ENCODE measurements at regions not wholly inside any gene's neighbourhood (a gene's known extent, or its start where the extent isn't known, plus 50 kb on each side); places are given as distances from the start of the nearest gene placed in this dataset.

DNA sequence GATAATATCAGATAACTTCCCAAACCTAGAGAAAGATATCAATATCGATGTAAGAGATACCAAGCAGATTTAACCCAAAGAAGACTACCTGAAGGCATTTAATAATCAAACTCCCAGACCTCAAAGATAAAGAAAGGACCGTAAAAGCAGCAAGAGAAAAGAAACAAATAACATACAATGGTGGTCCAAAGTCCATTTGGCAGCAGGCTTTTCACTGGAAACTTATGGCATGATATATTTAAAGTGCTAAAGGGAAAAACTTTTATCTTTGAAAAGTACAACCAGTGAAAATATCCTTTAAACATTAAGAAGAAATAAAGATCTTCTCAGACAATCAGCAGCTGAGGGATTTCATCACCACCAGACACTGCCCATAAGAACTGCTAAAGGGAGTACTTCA is 812.7 kb upstream of the ADAMTS5 start:
- no peak overlapping the region for H3K27ac ChIP-seq (ENCODE audit: low read length, poor library complexity, severe bottlenecking)
- DNase-seq: no peak
- H2BK120ac ChIP-seq (ENCODE audit: low read depth, low read length): no peak overlapping the region
- no peak overlapping the region for H2AFZ ChIP-seq (ENCODE audit: low read depth, low read length)
- H3K79me1 ChIP-seq (replicated peaks; ENCODE audit: low read length, poor library complexity, severe bottlenecking): no peaks in the 10 kb centered on the region
- H2AK5ac ChIP-seq (ENCODE audit: low read length, severe bottlenecking): no peak overlapping the region
- no peaks in the 10 kb centered on the region for H3K4me1 ChIP-seq (ENCODE audit: control insufficient read depth, insufficient read depth, low read depth, low read length)
- H3K27me3 ChIP-seq (ENCODE audit: control insufficient read depth in 1 of 2, insufficient read depth in 1 of 2, low read length in 2 of 2): no peaks in the 10 kb centered on the region
- H3K36me3 ChIP-seq (ENCODE audit: control insufficient read depth in 1 of 2, insufficient read depth in 2 of 2, low read depth in 1 of 2, low read length in 2 of 2): no peaks in the 10 kb centered on the region
- no peak overlapping the region for H2BK5ac ChIP-seq (ENCODE audit: low read depth, low read length, poor library complexity, severe bottlenecking)
- 100% methylated on average over 1 of the region's 2 CpGs for WGBS
- no peak overlapping the region for H3K9ac ChIP-seq (ENCODE audit: low read length)
- no peak overlapping the region for H4K8ac ChIP-seq (ENCODE audit: low read length)
- H3K4me3 ChIP-seq (ENCODE audit: insufficient read depth in 1 of 2, low read depth in 1 of 2, low read length in 2 of 2): no peak overlapping the region
- H3K18ac ChIP-seq (ENCODE audit: low read depth in 1 of 2, low read length in 2 of 2): no peak overlapping the region
- no peak overlapping the region for H3K14ac ChIP-seq (ENCODE audit: low read length in 2 of 2)
- H3K4ac ChIP-seq (ENCODE audit: low read depth in 1 of 2, low read length in 2 of 2): no peak overlapping the region
- H2BK12ac ChIP-seq (ENCODE audit: low read length in 2 of 2): no peak overlapping the region
- no peak overlapping the region for H2BK15ac ChIP-seq (ENCODE audit: low read depth, poor library complexity, severe bottlenecking)
- H4K91ac ChIP-seq (ENCODE audit: low read length): no peak overlapping the region
- H3K23ac ChIP-seq (ENCODE audit: low read length in 2 of 2): no peak overlapping the region
- peaks cover 7% of the 10 kb centered on the region for H3K9me3 ChIP-seq (ENCODE audit: control insufficient read depth, low read length)
- no peak overlapping the region for H3K4me2 ChIP-seq (ENCODE audit: low read length, poor library complexity, severe bottlenecking)

GRCh38 chr21:27776925-27777553 is 810.2 kb upstream of the ADAMTS5 start:
- DNase-seq: no peak
- H3K4me2 ChIP-seq (ENCODE audit: low read length, poor library complexity, severe bottlenecking): no peak overlapping the region
- 86% methylated on average over 9 of the region's 9 CpGs for WGBS

GRCh38 chr21:27772816-27773215 is 805.9 kb upstream of the ADAMTS5 start:
- Histone ChIP-seq H3K14ac (ENCODE audit: low read length in 2 of 2) (no peak overlapping the region), H2BK5ac (ENCODE audit: low read depth, low read length, poor library complexity, severe bottlenecking) (no peak overlapping the region), H3K4me2 (ENCODE audit: low read length, poor library complexity, severe bottlenecking) (no peak overlapping the region), H2BK15ac (ENCODE audit: low read depth, poor library complexity, severe bottlenecking) (no peak overlapping the region), H4K91ac (ENCODE audit: low read length) (no peak overlapping the region), H2BK120ac (ENCODE audit: low read depth, low read length) (no peak overlapping the region), H3K18ac (ENCODE audit: low read depth in 1 of 2, low read length in 2 of 2) (no peak overlapping the region), H3K9ac (ENCODE audit: low read length) (no peak overlapping the region), H2AFZ (ENCODE audit: low read depth, low read length) (no peak overlapping the region), H3K4me1 (ENCODE audit: control insufficient read depth, insufficient read depth, low read depth, low read length) (no peaks in the 10 kb centered on the region), H3K9me3 (ENCODE audit: control insufficient read depth, low read length) (no peaks in the 10 kb centered on the region), H3K4ac (ENCODE audit: low read depth in 1 of 2, low read length in 2 of 2) (no peak overlapping the region), H3K36me3 (ENCODE audit: control insufficient read depth in 1 of 2, insufficient read depth in 2 of 2, low read depth in 1 of 2, low read length in 2 of 2) (no peaks in the 10 kb centered on the region), H3K23ac (ENCODE audit: low read length in 2 of 2) (no peak overlapping the region), H3K27me3 (ENCODE audit: control insufficient read depth in 1 of 2, insufficient read depth in 1 of 2, low read length in 2 of 2) (no peaks in the 10 kb centered on the region), H2BK12ac (ENCODE audit: low read length in 2 of 2) (no peak overlapping the region), H3K79me1 (replicated peaks; ENCODE audit: low read length, poor library complexity, severe bottlenecking) (no peaks in the 10 kb centered on the region), H4K8ac (ENCODE audit: low read length) (no peak overlapping the region), H3K4me3 (ENCODE audit: insufficient read depth in 1 of 2, low read depth in 1 of 2, low read length in 2 of 2) (no peak overlapping the region), H2AK5ac (ENCODE audit: low read length, severe bottlenecking) (no peak overlapping the region), H3K27ac (ENCODE audit: low read length, poor library complexity, severe bottlenecking) (no peak overlapping the region)
- no peak for DNase-seq

More at GRCh38 chr21:27776925-27777553, 810.2 kb upstream of the ADAMTS5 start:
- H3K27ac ChIP-seq (ENCODE audit: low read length, poor library complexity, severe bottlenecking): no peak overlapping the region
- H3K27me3 ChIP-seq (ENCODE audit: control insufficient read depth in 1 of 2, insufficient read depth in 1 of 2, low read length in 2 of 2): no peaks in the 10 kb centered on the region
- no peak overlapping the region for H2AK5ac ChIP-seq (ENCODE audit: low read length, severe bottlenecking)
- no peak overlapping the region for H3K18ac ChIP-seq (ENCODE audit: low read depth in 1 of 2, low read length in 2 of 2)
- H3K9me3 ChIP-seq (ENCODE audit: control insufficient read depth, low read length): no peaks in the 10 kb centered on the region
- H3K4ac ChIP-seq (ENCODE audit: low read depth in 1 of 2, low read length in 2 of 2): no peak overlapping the region
- no peaks in the 10 kb centered on the region for H3K4me1 ChIP-seq (ENCODE audit: control insufficient read depth, insufficient read depth, low read depth, low read length)
- no peak overlapping the region for H3K9ac ChIP-seq (ENCODE audit: low read length)
- H3K14ac ChIP-seq (ENCODE audit: low read length in 2 of 2): no peak overlapping the region
- H3K79me1 ChIP-seq (replicated peaks; ENCODE audit: low read length, poor library complexity, severe bottlenecking): no peaks in the 10 kb centered on the region
- H3K36me3 ChIP-seq (ENCODE audit: control insufficient read depth in 1 of 2, insufficient read depth in 2 of 2, low read depth in 1 of 2, low read length in 2 of 2): no peaks in the 10 kb centered on the region
- H4K91ac ChIP-seq (ENCODE audit: low read length): no peak overlapping the region
- H2BK15ac ChIP-seq (ENCODE audit: low read depth, poor library complexity, severe bottlenecking): no peak overlapping the region
- no peak overlapping the region for H4K8ac ChIP-seq (ENCODE audit: low read length)
- no peak overlapping the region for H2BK12ac ChIP-seq (ENCODE audit: low read length in 2 of 2)
- no peak overlapping the region for H3K23ac ChIP-seq (ENCODE audit: low read length in 2 of 2)
- no peak overlapping the region for H3K4me3 ChIP-seq (ENCODE audit: insufficient read depth in 1 of 2, low read depth in 1 of 2, low read length in 2 of 2)
- no peak overlapping the region for H2BK5ac ChIP-seq (ENCODE audit: low read depth, low read length, poor library complexity, severe bottlenecking)
- H2AFZ ChIP-seq (ENCODE audit: low read depth, low read length): no peak overlapping the region
- no peak overlapping the region for H2BK120ac ChIP-seq (ENCODE audit: low read depth, low read length)

GRCh38 chr21:27771938-27772483 is 805.1 kb upstream of the ADAMTS5 start:
- H2BK5ac ChIP-seq (ENCODE audit: low read depth, low read length, poor library complexity, severe bottlenecking): no peak overlapping the region
- H2BK12ac ChIP-seq (ENCODE audit: low read length in 2 of 2): no peak overlapping the region
- no peaks in the 10 kb centered on the region for H3K79me1 ChIP-seq (replicated peaks; ENCODE audit: low read length, poor library complexity, severe bottlenecking)
- no peak overlapping the region for H2BK15ac ChIP-seq (ENCODE audit: low read depth, poor library complexity, severe bottlenecking)
- no peak overlapping the region for H2AK5ac ChIP-seq (ENCODE audit: low read length, severe bottlenecking)
- no peak for DNase-seq
- H3K4me2 ChIP-seq (ENCODE audit: low read length, poor library complexity, severe bottlenecking): no peak overlapping the region
- H2BK120ac ChIP-seq (ENCODE audit: low read depth, low read length): no peak overlapping the region
- H3K9ac ChIP-seq (ENCODE audit: low read length): no peak overlapping the region
- H3K4me3 ChIP-seq (ENCODE audit: insufficient read depth in 1 of 2, low read depth in 1 of 2, low read length in 2 of 2): no peak overlapping the region
- no peaks in the 10 kb centered on the region for H3K27me3 ChIP-seq (ENCODE audit: control insufficient read depth in 1 of 2, insufficient read depth in 1 of 2, low read length in 2 of 2)
- no peak overlapping the region for H3K18ac ChIP-seq (ENCODE audit: low read depth in 1 of 2, low read length in 2 of 2)
- no peaks in the 10 kb centered on the region for H3K9me3 ChIP-seq (ENCODE audit: control insufficient read depth, low read length)
- no peak overlapping the region for H4K8ac ChIP-seq (ENCODE audit: low read length)
- no peak overlapping the region for H2AFZ ChIP-seq (ENCODE audit: low read depth, low read length)
- no peaks in the 10 kb centered on the region for H3K4me1 ChIP-seq (ENCODE audit: control insufficient read depth, insufficient read depth, low read depth, low read length)
- WGBS: 100% methylated on average over 3 of the region's 5 CpGs
- H3K27ac ChIP-seq (ENCODE audit: low read length, poor library complexity, severe bottlenecking): no peak overlapping the region
- H3K14ac ChIP-seq (ENCODE audit: low read length in 2 of 2): no peak overlapping the region
- H3K36me3 ChIP-seq (ENCODE audit: control insufficient read depth in 1 of 2, insufficient read depth in 2 of 2, low read depth in 1 of 2, low read length in 2 of 2): no peaks in the 10 kb centered on the region
- H4K91ac ChIP-seq (ENCODE audit: low read length): no peak overlapping the region
- no peak overlapping the region for H3K23ac ChIP-seq (ENCODE audit: low read length in 2 of 2)
- no peak overlapping the region for H3K4ac ChIP-seq (ENCODE audit: low read depth in 1 of 2, low read length in 2 of 2)
